ENCODE measurements at regions not wholly inside any gene's neighbourhood (a gene's known extent, or its start where the extent isn't known, plus 50 kb on each side); places are given as distances from the start of the nearest gene placed in this dataset.
"Not testable (repeated sequence)": the region's sequence is repeated elsewhere in the genome, so short reads cannot be mapped to it uniquely, and the experiment has no call there.

GRCh38 chr3:197618408-197618807 lies 62.6 kb upstream of the BDH1 start:
- not testable (repeated sequence) for DNase-seq (ENCODE audit: low read depth in 2 of 2)

DNA sequence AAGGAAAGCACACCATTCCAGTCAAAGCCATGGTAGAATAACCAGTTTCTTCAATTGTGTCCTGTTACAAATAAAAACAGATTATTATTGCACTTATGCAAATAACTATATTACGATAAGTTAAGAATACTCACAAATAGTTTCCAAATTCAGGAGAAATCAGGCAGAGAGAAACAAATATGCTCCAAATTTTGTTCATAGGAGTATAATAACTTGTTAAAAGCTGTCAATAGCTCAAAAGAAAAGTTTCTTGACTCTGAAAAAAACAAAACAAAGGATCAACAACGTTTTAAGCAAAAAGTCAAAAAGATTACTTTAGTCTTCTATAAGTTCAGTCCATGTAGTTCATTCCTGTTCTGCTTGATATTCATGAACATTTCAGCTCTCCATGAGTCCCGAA lies 59.7 kb upstream of the BDH1 start:
- no peak for DNase-seq (ENCODE audit: low read depth in 2 of 2)

DNA sequence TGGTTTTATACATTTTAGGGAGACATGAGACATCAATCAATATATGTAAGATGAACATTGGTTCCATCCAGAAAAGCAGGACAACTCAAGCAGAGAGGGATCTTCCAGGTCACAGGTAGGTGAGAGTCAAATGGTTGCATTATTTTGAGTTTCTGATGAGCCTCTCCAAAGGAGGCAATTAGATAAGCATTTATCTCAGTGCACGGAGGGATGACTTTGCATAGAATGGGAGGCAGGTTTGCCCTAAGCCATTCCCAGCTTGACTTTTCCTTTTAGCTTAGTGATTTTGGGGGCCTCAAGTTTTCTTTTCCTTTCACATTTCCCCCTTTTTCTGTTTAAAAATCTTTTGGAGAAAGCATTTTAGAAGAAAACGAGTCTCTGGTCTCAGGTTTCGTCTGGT lies 58.4 kb upstream of the BDH1 start:
- DNase-seq (ENCODE audit: low read depth in 2 of 2) = not testable (repeated sequence)

DNA sequence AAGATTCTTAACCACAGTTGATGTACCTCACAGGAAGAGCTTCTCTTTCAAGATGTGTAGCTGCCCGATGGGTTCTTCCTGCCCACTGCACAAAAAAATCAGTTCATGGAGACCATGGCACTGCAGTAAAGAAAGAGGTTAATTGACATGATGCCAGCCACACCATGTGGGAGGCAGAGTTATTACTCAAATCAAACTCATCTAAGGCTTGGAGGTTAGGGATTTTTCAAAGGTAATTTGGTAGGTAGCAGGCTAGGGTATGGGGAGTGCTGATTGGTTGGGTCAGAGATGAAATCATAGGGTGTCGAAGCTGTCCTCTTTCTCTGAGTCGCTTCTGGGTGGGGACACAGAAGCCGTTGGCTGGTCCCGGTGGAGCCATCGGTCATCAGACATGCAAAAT lies 57.4 kb upstream of the BDH1 start:
- peak in 1 of 2 donors; percentile 10 for DNase-seq (ENCODE audit: low read depth in 2 of 2)

DNA sequence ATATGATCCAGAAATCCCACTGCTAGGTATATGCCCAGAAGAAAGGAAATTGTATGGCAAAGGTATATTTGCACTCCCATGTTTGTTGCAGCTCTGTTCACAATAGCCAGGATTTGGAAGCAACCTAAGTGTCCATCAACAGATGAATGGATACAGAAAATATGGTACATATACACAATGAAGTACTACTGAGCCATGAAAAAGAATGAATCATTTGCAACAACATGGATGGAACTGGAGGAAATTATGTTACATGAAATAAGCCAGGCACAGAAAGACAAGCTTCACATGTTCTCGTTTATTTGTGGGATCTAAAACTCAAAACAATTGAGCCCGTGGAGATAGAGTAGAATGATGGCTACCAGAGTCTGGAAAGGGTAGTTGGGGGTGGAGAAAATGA lies 55.5 kb upstream of the BDH1 start:
- no peak for DNase-seq (ENCODE audit: low read depth in 2 of 2)

DNA sequence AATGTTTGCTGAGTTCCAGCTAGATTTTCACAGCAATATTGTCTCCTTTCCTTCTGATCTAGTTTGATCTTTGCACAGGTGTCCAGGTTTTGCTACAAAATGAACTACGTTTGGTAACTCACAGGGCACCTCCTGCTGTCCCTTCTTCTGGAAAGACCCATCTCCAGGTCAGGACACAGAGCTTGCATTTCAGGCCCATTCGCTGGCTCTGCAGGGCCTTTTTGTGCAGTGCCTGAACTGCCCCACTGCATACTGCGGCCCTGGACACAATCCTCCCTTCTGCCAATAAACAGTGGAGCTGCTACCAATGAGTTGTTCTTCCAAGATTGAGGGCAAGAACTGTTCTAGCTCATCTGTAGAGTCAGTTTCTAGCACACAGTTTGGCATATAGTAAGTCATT lies 50.7 kb upstream of the BDH1 start:
- no peak for DNase-seq (ENCODE audit: low read depth in 2 of 2)

Data from stimulated activated CD8-positive, alpha-beta memory T cell treated with anti-CD3 and anti-CD28 coated beads, Interleukin-7, amount 100 ng/mL, for 4 hours (primary cell).